GM12891 (cell line): ENCODE measurements at regions not wholly inside any gene's neighbourhood (a gene's known extent, or its start where the extent isn't known, plus 50 kb on each side); places are given as distances from the start of the nearest gene placed in this dataset.

Experiments used
- POLR2A ChIP-seq: IDR thresholded peaks from 2 replicates; pipeline ENCODE4 v1.6.1; 2011; ENCODE audit warnings: low read depth, low read length, control low read depth
- TAF1 ChIP-seq: IDR thresholded peaks from 2 replicates; pipeline ENCODE4 v1.6.1; 2011; ENCODE audit warnings: low read depth, low read length, control low read depth

GRCh38 chr4:96991083-96991482 lies 1151.2 kb downstream of the PDHA2 start:
- TF ChIP-seq POLR2A (no peak), TAF1 (no peak)
